IPS-18c (cell line): ENCODE measurements at regions not wholly inside any gene's neighbourhood (a gene's known extent, or its start where the extent isn't known, plus 50 kb on each side); places are given as distances from the start of the nearest gene placed in this dataset.
"Not testable (repeated sequence)": the region's sequence is repeated elsewhere in the genome, so short reads cannot be mapped to it uniquely, and the experiment has no call there.

Experiments
- H3K4me3 ChIP-seq: 2 replicates; pipeline ENCODE4 v1.7.0; 2013; ENCODE audit warnings: low read depth, mild to moderate bottlenecking, low read length, moderate library complexity; ENCODE audit not compliant: insufficient read depth
- H3K9me3 ChIP-seq: one replicate; pipeline ENCODE4 v1.6.1; 2013; ENCODE audit warnings: mild to moderate bottlenecking, low read length, moderate library complexity; ENCODE audit not compliant: control insufficient read depth, insufficient read depth

- H3K9me3 ChIP-seq = no peaks in the 10 kb centered on the region
- no peak overlapping the region for H3K4me3 ChIP-seq
These were observed 527.4 kb upstream of the NRP1 start for GRCh38 chr10:33861833-33862232.

- H3K4me3 ChIP-seq = no peak overlapping the region
- no peaks in the 10 kb centered on the region for H3K9me3 ChIP-seq
These were observed 526.7 kb upstream of the NRP1 start for GRCh38 chr10:33861016-33861704.

- no peaks in the 10 kb centered on the region for H3K9me3 ChIP-seq
- H3K4me3 ChIP-seq = no peak overlapping the region
These were observed 526.1 kb upstream of the NRP1 start for GRCh38 chr10:33860552-33860951.

GRCh38 chr10:33859319-33860022 is 525.0 kb upstream of the NRP1 start:
- Histone ChIP-seq H3K4me3 (no peak overlapping the region), H3K9me3 (no peaks in the 10 kb centered on the region)

- Histone ChIP-seq H3K4me3 (no peak overlapping the region), H3K9me3 (peaks cover 3% of the 10 kb centered on the region)
These were observed 523.9 kb upstream of the NRP1 start for GRCh38 chr10:33858326-33858725.

- not testable (repeated sequence) for H3K4me3 ChIP-seq, H3K9me3 ChIP-seq
These were observed 518.8 kb upstream of the NRP1 start for GRCh38 chr10:33853221-33853620.

- H3K9me3 ChIP-seq = peaks cover 4% of the 10 kb centered on the region
- H3K4me3 ChIP-seq = no peak overlapping the region
These were observed 508.9 kb upstream of the NRP1 start for GRCh38 chr10:33843379-33843778.

- Histone ChIP-seq H3K9me3 (peaks cover 2% of the 10 kb centered on the region), H3K4me3 (no peak overlapping the region)
These were observed 507.2 kb upstream of the NRP1 start for GRCh38 chr10:33841678-33842077.

- Histone ChIP-seq H3K4me3 (no peak overlapping the region), H3K9me3 (no peaks in the 10 kb centered on the region)
These were observed 504.3 kb upstream of the NRP1 start for GRCh38 chr10:33838731-33839130.

- Histone ChIP-seq H3K9me3 (no peaks in the 10 kb centered on the region), H3K4me3 (no peak overlapping the region)
These were observed 503.3 kb upstream of the NRP1 start for GRCh38 chr10:33837736-33838135.

- no peak overlapping the region for H3K4me3 ChIP-seq
These were observed 501.1 kb upstream of the NRP1 start for GRCh38 chr10:33835556-33835955.

GRCh38 chr10:33833566-33833965 is 499.1 kb upstream of the NRP1 start:
- Histone ChIP-seq H3K9me3 (no peaks in the 10 kb centered on the region), H3K4me3 (no peak overlapping the region)

More at GRCh38 chr10:33835556-33835955, 501.1 kb upstream of the NRP1 start:
- H3K9me3 ChIP-seq = no peaks in the 10 kb centered on the region

GRCh38 chr10:33832124-33832787 is 497.8 kb upstream of the NRP1 start:
- H3K9me3 ChIP-seq = no peaks in the 10 kb centered on the region
- no peak overlapping the region for H3K4me3 ChIP-seq

- Histone ChIP-seq H3K4me3 (no peak overlapping the region), H3K9me3 (no peaks in the 10 kb centered on the region)
These were observed 497.1 kb upstream of the NRP1 start for GRCh38 chr10:33831591-33831990.

GRCh38 chr10:33829899-33830298 is 495.4 kb upstream of the NRP1 start:
- not testable (repeated sequence) for H3K4me3 ChIP-seq, H3K9me3 ChIP-seq

GRCh38 chr10:33828592-33828991 is 494.1 kb upstream of the NRP1 start:
- Histone ChIP-seq H3K9me3 (no peaks in the 10 kb centered on the region), H3K4me3 (no peak overlapping the region)

GRCh38 chr10:33826186-33826585 is 491.7 kb upstream of the NRP1 start:
- H3K4me3 ChIP-seq = no peak overlapping the region

GRCh38 chr10:33822774-33823173 is 488.3 kb upstream of the NRP1 start:
- no peak overlapping the region for H3K4me3 ChIP-seq
- H3K9me3 ChIP-seq = no peaks in the 10 kb centered on the region

More at GRCh38 chr10:33826186-33826585, 491.7 kb upstream of the NRP1 start:
- no peaks in the 10 kb centered on the region for H3K9me3 ChIP-seq
